NCI-H748 (cell line): ENCODE measurements at regions not wholly inside any gene's neighbourhood (a gene's known extent, or its start where the extent isn't known, plus 50 kb on each side); places are given as distances from the start of the nearest gene placed in this dataset.
"Not testable (repeated sequence)": the region's sequence is repeated elsewhere in the genome, so short reads cannot be mapped to it uniquely, and the experiment has no call there.

Experiments
- DNase-seq: peaks from one replicate; lab custom pipeline; 2025; ENCODE audit not compliant: unreplicated experiment; lab: John Stamatoyannopoulos, UW

DNA sequence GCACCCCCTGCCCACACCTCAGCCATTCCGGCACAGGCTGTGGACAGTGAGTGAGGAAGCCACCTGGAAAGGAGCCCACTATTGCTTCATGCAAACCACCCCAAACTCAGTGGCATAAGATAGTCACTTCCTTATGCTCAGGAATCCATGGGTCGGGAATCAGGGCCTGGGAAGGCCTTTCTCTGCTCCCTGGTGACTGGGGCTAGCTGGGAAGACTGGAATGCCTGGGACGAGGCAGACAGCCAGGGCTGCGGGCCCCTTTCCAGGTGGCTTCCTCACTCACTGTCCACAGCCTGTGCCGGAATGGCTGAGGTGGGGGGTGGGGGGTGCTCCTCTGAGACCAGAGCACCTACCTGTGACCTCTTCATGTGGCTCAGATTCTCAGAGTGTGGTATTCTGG lies 74.1 kb upstream of the GRB10 start:
- no peak for DNase-seq

DNA sequence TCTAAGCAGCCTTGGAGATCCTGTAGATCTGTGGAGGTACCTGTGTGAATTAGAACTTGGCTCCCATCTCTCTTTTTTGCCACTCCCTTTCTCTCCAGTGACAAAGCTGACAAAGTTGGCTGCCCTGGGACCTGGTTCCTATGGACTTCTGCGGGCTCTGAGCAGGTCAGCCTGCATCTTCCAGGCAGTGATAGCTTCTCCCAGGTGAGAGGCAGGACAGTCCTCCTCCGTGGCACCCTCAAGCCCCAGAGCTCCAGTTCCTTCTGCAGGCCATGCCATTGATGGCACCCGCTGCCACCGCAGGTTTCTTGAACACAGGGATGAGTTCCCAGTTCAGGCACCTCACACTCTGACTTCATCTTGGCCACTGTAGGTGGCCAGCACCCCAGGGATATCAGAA lies 73.5 kb upstream of the GRB10 start:
- DNase-seq, result no peak

DNA sequence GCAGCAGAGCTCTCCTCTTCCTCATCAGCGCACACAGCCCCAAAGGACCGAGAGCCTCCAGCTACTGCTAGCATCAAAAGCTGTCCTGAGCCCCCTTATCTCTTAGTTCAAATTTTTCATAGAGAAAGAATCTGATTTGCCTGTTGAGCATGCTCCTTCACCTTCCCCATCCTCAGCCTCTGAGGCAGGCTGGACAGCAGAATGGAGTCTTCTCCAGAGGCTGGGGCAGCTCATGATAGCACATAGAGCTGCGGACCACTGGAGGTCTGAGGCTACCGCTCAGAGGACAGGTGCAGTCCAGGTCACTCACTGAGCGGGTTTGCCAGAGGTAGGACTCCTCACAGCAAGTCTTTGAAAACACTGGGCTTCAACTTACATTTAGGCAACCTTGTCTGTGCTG lies 72.8 kb upstream of the GRB10 start:
- DNase-seq, result no peak

DNA sequence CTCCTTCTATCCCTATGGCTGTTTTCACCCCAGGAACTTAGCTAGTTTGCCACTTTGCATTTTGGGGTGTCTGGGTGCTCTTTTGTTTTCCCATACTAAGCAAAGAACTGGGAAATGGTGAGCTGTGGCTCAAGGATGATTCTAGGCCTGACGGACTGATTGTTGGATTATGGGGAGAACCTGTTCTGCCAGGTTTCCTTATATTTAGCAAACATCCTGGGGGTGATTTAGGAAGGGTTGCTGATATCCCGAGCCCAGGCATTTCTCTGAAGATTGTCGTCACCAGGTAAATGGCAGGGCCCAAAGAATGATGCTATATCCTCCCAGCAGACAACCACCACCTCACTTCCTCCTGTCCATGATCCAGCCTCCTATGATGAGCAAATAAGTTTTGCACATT lies 72.1 kb upstream of the GRB10 start:
- no peak for DNase-seq

DNA sequence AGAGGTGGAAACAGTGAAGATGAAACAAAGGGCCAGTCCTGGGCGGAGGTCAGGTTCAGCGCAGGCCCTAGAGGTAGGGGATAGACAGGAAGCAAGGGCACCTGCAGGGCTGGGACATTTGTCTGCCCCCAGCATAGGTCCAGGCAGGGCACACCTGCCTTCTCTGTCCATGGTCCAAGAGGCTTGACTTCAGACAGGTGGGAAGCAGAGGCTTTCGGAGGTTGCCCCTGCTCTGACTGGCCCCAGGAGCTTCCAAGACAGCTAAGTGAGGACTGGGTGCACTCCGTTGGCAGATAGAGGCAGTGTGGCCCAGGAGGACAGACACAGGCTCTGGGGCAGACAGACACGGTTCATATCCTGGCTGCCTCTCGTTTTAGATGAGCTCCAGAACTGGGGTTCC lies 71.6 kb upstream of the GRB10 start:
- no peak for DNase-seq

DNA sequence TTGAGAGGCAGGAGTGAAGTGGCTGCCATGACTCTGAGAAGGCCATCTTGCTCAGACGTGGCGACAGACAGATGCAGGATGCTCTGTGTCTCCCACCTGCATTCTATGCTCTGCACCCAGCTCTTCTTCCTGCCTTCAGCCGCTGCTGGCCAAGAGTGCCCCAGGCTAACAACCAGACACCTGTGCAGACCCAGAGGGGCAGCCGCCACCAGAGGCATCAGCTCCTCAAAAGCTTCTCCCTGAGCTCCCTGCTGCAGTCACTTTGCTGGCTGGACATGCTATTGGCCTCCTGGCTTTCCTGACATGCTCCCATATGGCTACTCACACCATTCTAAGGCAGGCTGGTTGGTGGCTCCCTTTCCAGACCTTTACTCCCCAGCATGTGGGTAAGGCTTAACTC lies 70.6 kb upstream of the GRB10 start:
- DNase-seq, result no peak

DNA sequence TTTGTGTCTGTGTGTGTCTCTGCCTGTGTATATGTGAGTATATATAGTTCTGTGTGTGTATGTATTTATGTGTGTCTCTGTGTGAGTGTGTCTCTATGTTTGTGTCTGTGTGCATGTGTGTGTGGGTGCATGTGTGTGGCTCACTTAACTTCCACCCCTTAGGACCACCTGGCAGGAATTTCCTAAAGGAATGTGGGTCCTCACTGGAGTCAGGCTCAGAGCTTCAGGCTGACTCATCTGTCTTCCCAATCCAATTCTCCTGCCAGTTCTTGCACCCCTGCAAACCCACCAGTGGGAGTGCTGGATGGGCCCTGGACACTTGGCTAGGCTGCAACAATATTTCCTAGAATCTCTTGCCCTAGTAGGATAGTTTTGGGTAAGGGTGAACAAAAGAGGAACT lies 70.2 kb upstream of the GRB10 start:
- no peak for DNase-seq

DNA sequence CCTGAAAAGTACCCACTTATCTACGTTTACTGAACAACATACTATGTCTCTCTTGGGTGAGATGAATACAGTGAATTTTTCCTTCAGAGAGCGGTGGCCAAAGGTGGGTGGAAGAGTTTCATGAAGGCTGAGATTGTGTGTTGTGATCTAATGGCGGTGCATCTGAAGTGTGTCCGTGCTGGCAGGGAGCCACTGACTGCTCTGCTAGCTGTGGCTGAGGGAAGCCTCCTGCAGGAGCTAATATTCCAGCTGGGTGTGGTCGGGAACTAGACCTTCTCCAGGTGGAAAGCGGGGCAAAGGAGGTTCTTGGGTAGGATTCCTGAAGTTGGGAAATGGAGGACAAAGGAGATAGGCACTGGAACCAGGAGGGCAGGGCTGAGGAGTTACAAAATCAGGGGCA lies 69.2 kb upstream of the GRB10 start:
- peak; percentile 36 for DNase-seq

DNA sequence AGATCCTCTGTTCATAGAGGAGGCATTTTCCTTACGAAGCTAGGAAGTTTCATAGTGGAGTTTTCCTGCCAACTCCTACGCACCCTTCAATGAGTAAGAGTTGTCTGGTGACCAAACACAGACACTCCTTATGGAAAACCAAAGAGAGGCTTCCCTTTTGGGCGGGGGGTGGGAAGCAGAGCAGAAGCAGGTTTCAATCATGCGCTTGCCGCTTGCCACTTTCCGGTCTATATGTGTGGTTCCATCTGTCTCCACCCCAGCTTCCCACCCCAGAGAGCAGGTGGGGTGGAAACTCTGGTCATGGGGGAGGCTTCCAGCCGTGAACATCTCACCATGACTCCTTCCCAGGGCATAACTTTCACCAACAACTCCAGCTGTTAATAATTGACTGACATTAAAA lies 68.8 kb upstream of the GRB10 start:
- DNase-seq, result no peak

DNA sequence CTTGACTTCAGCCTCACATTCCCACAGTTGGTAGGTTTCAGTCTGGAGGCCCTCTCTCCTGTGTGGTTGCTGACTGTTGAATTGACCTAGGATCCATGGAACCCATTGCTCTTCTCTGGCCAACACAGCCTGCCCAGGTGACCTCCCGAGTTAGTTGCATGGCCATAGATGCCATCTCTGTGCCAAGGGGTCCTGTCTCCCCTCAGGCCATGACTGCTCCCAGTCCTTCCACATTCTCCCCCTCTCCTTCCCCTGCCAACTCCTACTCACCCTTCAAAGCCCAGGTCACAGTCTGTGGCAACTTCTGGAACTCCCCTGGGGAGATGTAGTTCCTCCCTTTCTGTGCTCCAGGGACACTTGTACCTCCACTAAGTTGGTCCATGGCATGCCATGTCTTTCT lies 67.3 kb upstream of the GRB10 start:
- no peak for DNase-seq

DNA sequence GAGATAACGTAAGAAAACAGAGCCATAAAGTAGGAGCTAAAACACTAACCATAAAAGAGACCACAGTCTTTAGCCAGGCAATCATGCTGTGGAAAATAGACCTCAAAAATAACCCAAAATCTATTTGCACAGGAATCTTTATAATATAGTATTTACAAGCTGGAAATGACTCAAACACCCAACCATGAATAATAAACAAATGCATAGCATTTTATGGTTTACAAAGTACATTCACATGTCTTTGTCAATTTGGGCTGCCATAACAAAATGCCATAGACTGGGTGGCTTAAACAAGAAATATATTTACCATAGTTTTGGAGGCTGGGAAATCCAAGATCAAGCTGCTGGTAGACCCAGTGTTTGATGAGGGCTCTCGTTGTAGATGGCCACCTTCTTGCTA lies 65.5 kb upstream of the GRB10 start:
- no peak for DNase-seq

DNA sequence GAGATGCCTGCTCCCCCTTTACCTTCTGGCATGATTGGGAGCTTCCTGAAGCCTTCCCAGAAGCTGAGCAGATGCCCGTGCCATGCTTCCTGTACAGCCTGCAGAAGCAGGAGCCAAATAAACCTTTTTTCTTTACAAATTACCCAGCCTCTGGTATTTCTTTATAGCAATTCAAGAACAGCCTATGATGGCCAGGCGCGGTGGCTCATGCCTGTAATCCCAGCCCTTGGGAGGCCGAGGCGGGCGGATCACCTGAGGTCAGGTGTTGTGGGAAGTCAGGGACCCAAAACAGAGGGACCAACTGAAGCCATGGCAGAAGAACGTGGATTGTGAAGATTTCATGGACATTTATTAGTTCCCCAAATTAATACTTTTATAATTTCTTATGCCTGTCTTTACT lies 62.2 kb upstream of the GRB10 start:
- not testable (repeated sequence) for DNase-seq

DNA sequence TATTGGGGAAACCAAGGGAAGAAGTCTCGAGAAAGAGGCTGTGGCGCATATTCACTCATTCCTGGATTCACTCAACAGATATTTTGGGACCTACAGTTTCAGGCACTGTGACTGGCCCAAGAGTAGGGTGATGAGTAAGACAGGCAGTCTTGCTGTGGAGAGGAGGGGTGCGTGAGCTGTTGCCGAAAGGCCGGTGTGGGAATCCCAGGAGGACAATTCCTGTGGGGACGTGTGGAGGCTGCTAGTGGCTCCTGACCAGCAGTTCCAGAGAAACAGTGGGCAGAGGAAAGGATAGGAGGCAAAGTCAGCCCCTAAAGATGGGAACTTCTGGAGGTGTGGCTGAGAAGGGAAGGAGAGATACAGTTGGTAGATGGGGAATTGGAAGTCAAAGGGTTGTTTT lies 59.3 kb upstream of the GRB10 start:
- no peak for DNase-seq

DNA sequence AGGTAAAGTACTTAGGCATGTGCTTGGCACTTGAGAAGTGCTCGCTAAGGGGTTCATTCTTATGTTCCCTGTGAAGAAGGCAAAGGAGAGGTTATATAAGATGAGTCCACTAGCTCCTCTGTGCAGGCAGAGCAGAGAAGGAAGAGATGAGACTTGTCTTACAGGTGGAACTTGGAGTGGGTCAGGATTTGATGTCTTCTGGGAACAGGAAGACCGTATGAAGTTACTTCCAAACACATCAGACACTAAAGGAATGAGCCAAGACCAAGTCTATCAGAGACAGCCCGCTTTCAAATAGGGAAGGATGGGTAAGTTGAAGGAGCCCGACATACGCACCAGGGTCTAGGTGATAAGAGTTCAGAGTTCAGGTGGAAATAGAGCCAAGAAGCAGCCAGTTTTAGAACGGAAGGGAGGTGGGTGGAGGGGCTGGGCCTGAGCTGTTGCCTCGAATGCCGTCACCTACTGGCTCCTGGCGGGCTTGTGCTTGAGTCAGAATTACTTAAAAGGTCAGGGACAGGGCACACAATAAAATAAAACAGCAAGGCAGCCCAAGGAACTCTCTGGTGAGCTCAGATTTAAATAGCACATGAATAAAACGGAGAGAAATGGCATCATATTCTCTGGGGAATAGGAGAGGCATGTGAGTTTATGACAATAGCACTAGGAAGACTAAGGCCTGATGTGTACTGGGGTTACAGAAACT lies 56.1 kb upstream of the GRB10 start:
- no peak for DNase-seq

DNA sequence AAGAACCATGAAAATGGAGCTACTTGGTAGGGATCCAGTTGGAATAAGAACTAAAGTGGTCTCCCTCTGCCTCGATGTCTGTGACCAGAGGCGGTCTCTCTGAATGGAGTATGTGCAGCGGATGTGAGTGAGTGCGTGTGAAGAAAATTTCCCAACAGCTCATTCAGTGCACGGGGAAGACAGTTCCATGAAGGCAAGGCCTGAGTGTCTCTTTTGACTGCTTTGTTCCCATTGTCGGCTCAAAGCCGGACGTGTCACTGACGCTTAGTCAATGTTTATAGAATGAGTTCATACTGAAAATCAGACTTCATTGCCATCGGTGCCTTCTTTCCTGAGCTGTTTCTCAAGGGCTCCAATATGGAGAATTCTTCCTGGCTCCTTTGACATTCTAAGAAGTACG lies 55.3 kb upstream of the GRB10 start:
- no peak for DNase-seq

DNA sequence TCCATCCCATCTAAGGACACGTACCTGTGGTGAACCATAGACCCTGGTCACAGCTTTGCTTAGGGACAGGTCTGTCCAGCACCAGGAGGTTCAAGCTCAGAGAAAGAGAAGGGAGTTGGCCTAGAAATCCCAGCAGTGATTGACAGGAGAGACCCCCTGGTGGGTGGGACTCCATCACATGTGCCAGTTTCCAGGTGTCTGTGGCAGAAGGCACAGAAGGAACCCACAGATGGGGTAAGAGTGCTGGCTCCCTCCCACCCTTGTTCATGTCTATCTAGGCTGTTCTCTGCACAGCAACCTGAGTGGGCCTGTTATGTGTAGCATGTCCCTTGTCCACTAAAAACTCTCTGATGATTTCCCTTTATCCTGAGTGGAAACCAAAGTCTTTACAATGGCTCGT lies 54.0 kb upstream of the GRB10 start:
- DNase-seq, result no peak

DNA sequence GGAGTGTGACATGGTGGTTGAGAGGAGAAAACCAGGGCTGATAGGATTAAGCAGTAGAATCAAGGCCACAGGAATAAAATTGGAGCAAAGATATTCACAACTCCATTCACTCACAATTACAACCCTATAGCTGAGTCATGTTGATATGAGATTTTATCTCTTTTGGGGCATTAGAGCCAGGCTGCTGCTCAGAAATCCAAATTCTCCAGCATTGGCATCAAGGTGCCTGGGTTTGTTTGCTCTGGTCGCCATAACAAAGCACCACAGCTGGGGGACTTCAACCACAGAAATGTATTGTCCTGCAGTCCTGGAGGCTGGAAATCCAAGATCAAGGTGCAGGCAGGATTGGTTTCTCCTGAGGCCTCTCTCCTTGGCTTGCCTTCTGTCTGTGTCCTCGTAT lies 52.5 kb upstream of the GRB10 start:
- DNase-seq, result no peak

DNA sequence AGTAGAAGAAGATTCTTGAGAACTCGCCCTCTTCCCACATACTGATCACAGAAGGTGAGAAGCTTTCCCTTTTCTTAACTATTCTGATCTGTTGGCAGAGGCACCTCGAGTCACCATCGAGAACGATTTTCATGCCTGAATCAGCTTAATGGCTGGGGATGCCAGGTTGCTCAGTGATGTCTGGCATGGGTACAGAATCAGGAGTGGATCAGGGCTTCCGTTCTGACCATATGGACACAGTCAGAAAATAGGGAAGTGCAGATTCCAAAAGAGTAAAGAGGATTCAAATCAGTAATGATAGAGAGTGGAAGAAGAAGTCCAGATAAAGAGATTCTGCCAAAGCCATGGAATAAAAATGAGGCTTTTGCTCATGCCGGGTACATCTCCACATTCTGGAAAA lies 52.0 kb upstream of the GRB10 start:
- no peak for DNase-seq

DNA sequence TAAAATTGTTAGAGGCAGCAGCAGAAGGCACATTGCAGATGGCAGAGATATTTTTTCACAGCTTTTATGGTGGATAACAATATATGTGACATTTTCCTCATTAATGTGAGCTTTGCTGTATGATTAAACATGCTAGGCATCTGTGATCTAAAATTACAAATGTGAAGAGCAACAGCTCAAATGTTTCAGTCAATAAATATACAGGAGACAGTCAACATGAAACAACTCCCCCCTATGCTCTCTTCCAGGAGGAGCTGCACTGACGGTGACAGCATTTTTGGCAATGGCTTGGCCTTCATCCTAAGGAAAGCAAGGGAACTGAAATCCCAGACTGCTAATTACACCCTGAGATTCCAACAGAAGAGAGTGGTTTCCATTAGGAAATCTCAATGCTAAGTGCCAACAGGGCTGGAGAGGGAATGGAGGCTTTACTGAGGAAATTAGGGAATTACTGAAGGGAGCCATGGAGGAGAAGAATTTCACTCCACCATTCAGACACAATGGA lies 51.4 kb upstream of the GRB10 start:
- no peak for DNase-seq

DNA sequence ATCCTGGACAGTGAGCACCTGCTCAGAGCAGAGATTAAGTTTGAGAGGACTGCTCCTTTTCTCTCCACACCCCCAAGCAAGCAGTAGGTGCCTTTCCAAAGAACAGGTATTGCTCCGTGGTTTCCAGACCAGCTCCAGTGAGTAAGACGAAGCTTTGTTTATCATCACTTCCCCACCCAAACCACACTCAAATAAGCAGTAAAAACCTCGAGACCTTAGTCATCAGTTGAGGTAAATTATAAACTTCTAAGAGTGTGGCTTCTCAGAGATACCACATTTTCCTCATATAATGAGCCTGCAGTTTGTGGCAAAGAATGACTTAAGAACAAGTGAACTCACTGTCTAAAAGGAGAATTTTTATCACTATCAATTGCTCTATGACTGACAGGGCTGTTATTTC lies 50.0 kb upstream of the GRB10 start:
- DNase-seq, result no peak
